ENCODE measurements at regions not wholly inside any gene's neighbourhood (a gene's known extent, or its start where the extent isn't known, plus 50 kb on each side); places are given as distances from the start of the nearest gene placed in this dataset.
"Not testable (repeated sequence)": the region's sequence is repeated elsewhere in the genome, so short reads cannot be mapped to it uniquely, and the experiment has no call there.

DNA sequence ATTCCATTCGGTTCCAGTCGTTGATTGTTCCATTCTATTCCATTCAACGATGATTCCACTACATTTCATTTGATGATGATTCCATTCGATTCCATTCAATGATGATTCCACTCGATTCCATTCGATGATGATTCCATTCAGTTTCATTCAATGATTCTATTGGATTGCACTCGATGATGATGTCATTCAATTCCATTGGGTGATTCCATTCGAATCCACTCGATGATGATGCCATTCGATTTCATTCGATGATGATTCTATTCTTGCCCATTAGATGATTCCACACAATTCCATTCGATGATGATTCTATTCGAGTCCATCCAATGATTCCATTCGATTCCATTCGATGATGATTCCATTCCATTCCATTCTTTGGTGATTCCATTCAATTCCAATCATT lies 1283.7 kb downstream of the TP53TG3F start:
- no peaks in the 10 kb centered on the region for H3K27me3 Mint-ChIP-seq
- no peaks in the 10 kb centered on the region for H3K36me3 Mint-ChIP-seq
- CTCF ChIA-PET: no interaction called here
- no peaks in the 10 kb centered on the region for H3K4me1 Mint-ChIP-seq
- DNase-seq: no peak
- H3K27ac Mint-ChIP-seq: no peak overlapping the region
- no peak overlapping the region for H3K4me3 Mint-ChIP-seq
- H3K9me3 Mint-ChIP-seq: peaks cover 41% of the 10 kb centered on the region

DNA sequence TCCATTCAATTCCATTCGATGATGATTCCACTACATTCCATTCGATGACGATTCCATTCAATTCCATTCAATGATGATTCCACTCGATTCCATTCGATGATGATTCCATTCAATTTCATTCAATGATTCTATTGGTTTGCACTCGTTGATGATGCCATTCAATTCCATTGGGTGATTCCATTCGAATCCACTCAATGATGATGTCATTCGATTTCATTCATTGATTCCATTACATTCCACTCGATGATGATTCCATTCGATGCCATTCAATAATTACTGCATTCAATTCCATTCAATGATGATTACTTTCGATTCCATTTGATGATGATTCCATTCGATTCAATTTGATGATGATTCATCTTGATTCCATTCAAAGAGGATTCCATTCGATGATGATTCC lies 1299.4 kb downstream of the TP53TG3F start:
- Mint-ChIP-seq H3K4me3 (no peak overlapping the region), H3K9me3 (peaks cover 21% of the 10 kb centered on the region), H3K36me3 (peaks cover 5% of the 10 kb centered on the region), H3K4me1 (no peaks in the 10 kb centered on the region), H3K27ac (no peak overlapping the region), H3K27me3 (no peaks in the 10 kb centered on the region)
- CTCF ChIA-PET: no interaction called here
- DNase-seq: no peak

DNA sequence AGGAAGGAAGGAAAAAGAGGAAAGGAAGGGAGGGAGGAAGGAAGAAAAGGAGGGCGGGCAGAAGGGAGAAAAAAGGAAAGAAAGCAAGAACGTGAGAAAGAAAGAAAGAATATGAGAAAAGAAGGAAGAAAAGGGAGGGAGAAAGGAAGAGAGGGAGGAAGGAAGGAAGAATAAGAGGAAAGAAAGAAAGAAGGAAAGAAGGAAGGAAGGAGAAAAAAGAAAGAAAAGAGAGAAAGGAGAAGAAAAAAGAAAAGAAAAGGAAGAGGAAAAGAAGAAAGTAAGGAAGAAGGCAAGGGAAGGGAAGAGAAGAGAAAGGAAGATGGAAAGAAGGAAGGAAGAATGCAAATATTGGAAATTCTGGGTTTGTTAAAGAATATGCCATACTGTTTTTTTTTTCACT lies 1332.4 kb downstream of the TP53TG3F start:
- H3K4me1 Mint-ChIP-seq, H3K36me3 Mint-ChIP-seq, H3K27ac Mint-ChIP-seq, H3K27me3 Mint-ChIP-seq, H3K4me3 Mint-ChIP-seq, CTCF ChIA-PET, DNase-seq: not testable (repeated sequence)
- H3K9me3 Mint-ChIP-seq: peaks cover 28% of the 10 kb centered on the region

DNA sequence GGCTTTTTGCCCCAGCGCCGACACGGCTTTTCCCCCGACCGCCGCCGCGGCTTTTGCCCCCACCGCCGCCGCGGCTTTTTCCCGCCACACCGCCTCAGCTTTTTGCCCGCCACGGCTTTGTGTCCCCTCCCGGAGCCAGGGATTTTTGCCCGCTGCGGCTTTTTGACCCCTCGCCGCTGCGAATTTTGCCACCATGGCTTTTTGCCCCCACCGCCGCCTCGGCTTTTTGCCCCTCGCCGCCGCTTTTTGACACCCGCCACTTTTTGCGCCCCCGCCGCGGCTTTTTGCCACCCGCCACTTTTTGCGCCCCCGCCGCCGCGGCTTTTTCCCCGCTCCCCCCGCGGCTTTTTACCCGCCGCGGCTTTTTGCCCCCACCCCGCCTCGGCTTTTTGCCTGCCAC lies 1342.5 kb downstream of the TP53TG3F start:
- H3K27ac Mint-ChIP-seq: no peak overlapping the region
- DNase-seq: no peak
- CTCF ChIA-PET: no interaction called here
- H3K9me3 Mint-ChIP-seq: peaks cover 12% of the 10 kb centered on the region
- no peak overlapping the region for H3K4me3 Mint-ChIP-seq
- no peaks in the 10 kb centered on the region for H3K36me3 Mint-ChIP-seq
- H3K27me3 Mint-ChIP-seq: no peaks in the 10 kb centered on the region
- no peaks in the 10 kb centered on the region for H3K4me1 Mint-ChIP-seq

DNA sequence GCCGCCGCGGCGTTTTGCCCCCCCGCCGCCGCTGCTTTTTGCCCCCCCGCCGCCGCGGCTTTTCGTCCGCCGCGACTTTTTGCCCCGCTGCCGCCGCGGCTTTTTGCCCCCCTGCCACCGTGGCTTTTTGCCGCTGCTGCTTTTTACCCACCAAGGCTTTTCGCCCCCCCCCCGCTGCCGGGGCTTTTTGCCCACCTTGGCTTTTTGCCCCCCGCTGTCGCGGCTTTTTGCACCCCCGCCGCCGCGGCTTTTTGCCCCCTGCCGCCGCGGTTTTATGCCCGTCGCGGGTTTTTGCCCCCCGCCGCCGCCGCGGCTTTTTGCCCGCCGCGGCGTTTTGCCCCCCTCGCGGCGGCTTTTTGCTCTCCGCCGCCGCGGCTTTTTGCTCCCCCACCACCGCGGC lies 1343.0 kb downstream of the TP53TG3F start:
- no peak overlapping the region for H3K27ac Mint-ChIP-seq
- H3K4me1 Mint-ChIP-seq: no peaks in the 10 kb centered on the region
- H3K27me3 Mint-ChIP-seq: no peaks in the 10 kb centered on the region
- H3K36me3 Mint-ChIP-seq: no peaks in the 10 kb centered on the region
- H3K9me3 Mint-ChIP-seq: peaks cover 11% of the 10 kb centered on the region
- H3K4me3 Mint-ChIP-seq: no peak overlapping the region
- CTCF ChIA-PET: no interaction called here
- no peak for DNase-seq

DNA sequence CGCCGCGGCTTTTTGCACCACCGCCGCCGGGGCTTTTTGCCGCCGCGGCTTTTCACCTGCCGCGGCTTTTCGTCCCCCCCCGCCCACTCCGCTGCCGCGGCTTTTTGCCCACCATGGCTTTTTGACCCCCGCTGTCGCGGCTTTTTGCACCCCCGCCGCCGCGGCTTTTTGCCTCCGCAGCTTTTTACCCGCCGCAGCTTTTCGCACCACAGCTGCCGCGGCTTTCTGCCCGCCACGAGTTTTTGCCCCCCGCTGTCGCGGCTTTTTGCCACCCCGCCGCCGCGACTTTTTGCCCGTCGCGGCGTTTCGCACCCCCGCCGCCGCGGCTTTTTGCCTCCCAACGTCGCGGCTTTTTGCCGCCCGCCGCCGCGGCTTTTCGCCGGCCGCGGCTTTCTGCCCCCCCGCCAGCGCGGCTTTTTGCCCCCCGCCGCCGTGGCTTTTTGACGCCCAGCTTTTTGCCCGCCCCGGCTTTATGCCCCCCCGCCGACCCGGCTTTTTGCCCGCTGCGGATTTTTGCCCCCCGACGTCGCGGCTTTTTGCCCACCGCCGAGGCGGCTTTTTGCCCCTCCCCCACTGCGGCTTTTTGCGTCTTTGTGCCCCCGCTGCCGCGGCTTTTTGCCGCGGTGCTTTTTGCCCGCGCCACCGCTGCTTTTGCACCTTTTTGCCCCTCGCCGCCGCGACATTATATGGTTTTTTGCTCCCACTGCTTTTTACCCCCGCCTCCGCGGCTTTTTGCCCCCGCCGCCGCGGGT lies 1343.6 kb downstream of the TP53TG3F start:
- H3K9me3 Mint-ChIP-seq: peaks cover 11% of the 10 kb centered on the region
- CTCF ChIA-PET: no interaction called here
- no peaks in the 10 kb centered on the region for H3K36me3 Mint-ChIP-seq
- no peak overlapping the region for H3K27ac Mint-ChIP-seq
- DNase-seq: peak; percentile 12
- no peak overlapping the region for H3K4me3 Mint-ChIP-seq
- no peaks in the 10 kb centered on the region for H3K27me3 Mint-ChIP-seq
- H3K4me1 Mint-ChIP-seq: no peaks in the 10 kb centered on the region

DNA sequence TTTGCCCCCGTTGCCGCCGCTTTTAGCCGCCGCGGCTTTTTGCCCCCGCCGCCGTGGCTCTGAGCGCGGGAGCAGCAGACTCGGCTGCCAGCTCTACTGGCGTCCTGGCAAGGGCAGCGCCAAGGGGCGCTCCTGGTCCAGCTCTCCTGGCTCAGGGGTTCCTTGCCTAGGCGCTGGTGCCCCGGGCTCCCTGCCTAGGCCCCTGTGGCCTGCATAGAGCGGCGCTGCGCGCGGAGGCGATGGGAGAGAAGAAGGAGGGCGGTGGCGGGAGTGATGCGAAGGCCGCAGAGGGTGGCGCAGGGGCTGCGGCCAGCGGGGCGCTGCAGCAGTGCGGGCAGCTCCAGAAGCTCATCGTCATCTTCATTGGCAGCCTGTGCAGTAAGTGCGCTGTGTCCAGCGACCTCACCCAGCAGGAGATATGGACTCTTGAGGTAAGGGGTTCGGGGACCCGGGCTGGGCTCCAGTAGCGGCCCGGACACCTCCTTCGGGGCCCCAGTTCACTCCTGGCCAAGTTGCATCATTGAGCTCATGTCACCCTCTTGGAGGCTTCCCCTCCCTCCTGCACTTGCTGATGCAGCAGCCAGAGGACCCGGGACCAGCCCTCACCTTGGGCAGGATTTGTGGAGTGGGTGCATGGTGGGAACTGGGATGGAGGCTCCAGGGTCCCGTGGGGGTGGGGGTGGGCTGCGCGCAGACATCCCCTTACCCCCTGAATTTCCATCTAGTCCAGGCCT lies 1344.4 kb downstream of the TP53TG3F start:
- Mint-ChIP-seq H3K36me3 (no peaks in the 10 kb centered on the region), H3K4me1 (no peaks in the 10 kb centered on the region), H3K9me3 (peaks cover 6% of the 10 kb centered on the region), H3K4me3 (no peak overlapping the region), H3K27ac (no peak overlapping the region), H3K27me3 (no peaks in the 10 kb centered on the region)
- CTCF ChIA-PET: no interaction called here
- DNase-seq: peak; percentile 11

DNA sequence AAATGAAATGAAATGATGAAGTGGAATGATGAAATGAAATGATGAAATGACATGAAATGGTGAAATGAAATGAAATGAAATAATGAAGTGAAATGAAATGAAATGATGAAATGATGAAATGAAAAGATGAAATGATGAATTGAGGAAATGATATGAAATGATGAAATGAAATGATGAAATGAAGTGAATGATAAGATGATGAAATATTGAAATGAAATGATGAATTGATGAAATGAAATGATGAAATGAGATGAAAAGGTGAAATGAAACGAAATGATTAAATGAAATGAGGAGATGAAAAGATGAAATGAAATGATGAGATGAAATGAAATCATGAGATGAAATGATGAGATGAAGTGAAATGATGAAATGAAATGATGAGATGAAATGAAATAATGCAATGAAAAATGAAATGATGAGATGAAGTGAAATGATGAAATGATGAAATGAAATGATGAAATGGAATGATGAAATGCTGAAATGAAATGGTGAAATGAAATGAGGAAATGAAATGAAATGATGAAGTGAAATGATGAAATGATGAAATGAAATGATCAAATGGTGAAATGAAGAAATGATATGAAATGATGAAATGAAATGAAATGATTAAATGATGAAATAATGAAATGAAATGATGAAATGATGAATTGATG lies 1347.7 kb downstream of the TP53TG3F start:
- H3K9me3 Mint-ChIP-seq, H3K27ac Mint-ChIP-seq, H3K4me3 Mint-ChIP-seq, DNase-seq, H3K27me3 Mint-ChIP-seq, H3K36me3 Mint-ChIP-seq, H3K4me1 Mint-ChIP-seq, CTCF ChIA-PET: not testable (repeated sequence)

DNA sequence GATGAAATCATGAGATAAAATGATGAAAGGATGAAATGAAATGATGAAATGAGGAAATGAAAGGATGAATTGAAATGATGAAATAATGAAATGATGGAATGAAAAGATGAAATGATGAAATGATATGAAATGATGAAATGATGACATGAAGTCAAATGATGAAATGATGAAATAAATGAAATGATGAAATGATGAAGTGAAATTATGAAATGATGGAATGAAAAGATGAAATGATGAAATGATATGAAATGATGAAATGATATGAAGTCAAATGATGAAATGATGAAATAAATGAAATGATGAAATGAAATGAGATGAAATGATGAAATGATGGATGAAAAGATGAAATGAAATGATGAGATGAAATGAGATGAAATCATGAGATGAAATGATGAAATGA lies 1348.4 kb downstream of the TP53TG3F start:
- CTCF ChIA-PET, H3K4me1 Mint-ChIP-seq: not testable (repeated sequence)

DNA sequence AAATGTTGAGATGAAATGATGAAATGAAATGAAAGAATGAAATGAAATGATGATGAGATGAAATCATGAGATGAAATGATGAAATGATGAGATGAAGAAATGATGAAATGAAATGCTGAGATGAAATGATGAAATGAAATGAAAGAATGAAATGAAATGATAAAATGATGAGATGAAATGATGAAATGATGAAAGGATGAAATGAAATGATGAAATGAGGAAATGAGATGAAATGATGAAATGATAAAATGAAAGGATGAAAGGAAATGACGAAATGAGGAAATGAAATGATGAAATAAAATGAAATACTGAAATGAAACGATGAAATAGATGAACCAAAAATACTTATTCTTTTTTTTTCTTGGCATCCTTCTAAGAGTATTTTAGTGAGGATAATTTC lies 1349.1 kb downstream of the TP53TG3F start:
- DNase-seq, H3K4me1 Mint-ChIP-seq, H3K27me3 Mint-ChIP-seq, H3K36me3 Mint-ChIP-seq, H3K9me3 Mint-ChIP-seq, H3K4me3 Mint-ChIP-seq, CTCF ChIA-PET, H3K27ac Mint-ChIP-seq: not testable (repeated sequence)

More for the DNA sequence above, 1348.4 kb downstream of the TP53TG3F start:
- H3K27ac Mint-ChIP-seq, DNase-seq, H3K27me3 Mint-ChIP-seq, H3K36me3 Mint-ChIP-seq, H3K9me3 Mint-ChIP-seq, H3K4me3 Mint-ChIP-seq: not testable (repeated sequence)
